IMR-90 (cell line): ENCODE measurements at regions not wholly inside any gene's neighbourhood (a gene's known extent, or its start where the extent isn't known, plus 50 kb on each side); places are given as distances from the start of the nearest gene placed in this dataset.

Experiments used
- ATAC-seq: fragments of 200-7000 bp; cut with Tn5 transposase; 2 replicates; pipeline ENCODE4 v1.9.1; 2020; ENCODE audit warnings: low read depth, mild to moderate bottlenecking, moderate library complexity
- BruUV-seq: library from RNA; stranded (reverse); fragments of 400-500 nt; replicated peaks from 2 replicates; lab custom pipeline; 2021; lab: Mats Ljungman, UMichigan
- CTCF ChIA-PET: fragments of 300-600 bp; formaldehyde crosslinking; extraction: SDS; loops from one replicate; lab custom pipeline; 2021; ENCODE audit warnings: antibody characterized with exemption; lab: Yijun Ruan, JAX
- POLR2A ChIA-PET: fragments of 300-600 bp; sonication (Branson Sonifier 250); formaldehyde crosslinking; loops from one replicate; lab custom pipeline; 2022; ENCODE audit warnings: antibody characterized with exemption; ENCODE audit not compliant: unreplicated experiment; lab: Charles Lee
- DNase-seq: peaks from one replicate; pipeline ENCODE4 v3.0.0; 2013
- H2AFZ ChIP-seq: replicated peaks from 2 replicates; pipeline ENCODE3; 2013; ENCODE audit warnings: low read length, mild to moderate bottlenecking; ENCODE audit not compliant: poor library complexity
- H2AK5ac ChIP-seq: 2 replicates; pipeline ENCODE4 v1.6.1; 2013; ENCODE audit warnings: low read depth, low read length, inconsistent platforms
- H2AK9ac ChIP-seq: replicated peaks from 2 replicates; pipeline ENCODE3; 2013; ENCODE audit warnings: mild to moderate bottlenecking, low read depth, low read length, moderate library complexity; ENCODE audit not compliant: poor library complexity
- H2BK120ac ChIP-seq: 2 replicates; pipeline ENCODE4 v1.6.1; 2013; ENCODE audit warnings: low read depth, low read length, inconsistent platforms
- H2BK15ac ChIP-seq: 3 replicates; pipeline ENCODE4 v1.6.1; 2013; ENCODE audit warnings: low read depth, low read length, inconsistent platforms
- H2BK20ac ChIP-seq: 2 replicates; pipeline ENCODE4 v1.6.1; 2013; ENCODE audit warnings: low read depth, mild to moderate bottlenecking, inconsistent platforms, low read length, moderate library complexity
- H2BK5ac ChIP-seq: 2 replicates; pipeline ENCODE4 v1.6.1; 2013; ENCODE audit warnings: mild to moderate bottlenecking, low read depth, low read length, inconsistent platforms; ENCODE audit not compliant: poor library complexity, severe bottlenecking
- H3K14ac ChIP-seq: replicated peaks from 2 replicates; pipeline ENCODE4 v1.6.1; 2013; ENCODE audit warnings: low read depth, low read length, inconsistent platforms
- H3K18ac ChIP-seq: 2 replicates; pipeline ENCODE4 v1.6.1; 2013; ENCODE audit warnings: low read depth, low read length, control low read depth
- H3K23ac ChIP-seq: 2 replicates; pipeline ENCODE4 v1.6.1; 2013; ENCODE audit warnings: low read depth, low read length, inconsistent platforms
- H3K27ac ChIP-seq: 2 replicates; pipeline ENCODE4 v1.5.1; 2013; ENCODE audit warnings: mild to moderate bottlenecking, control low read depth, low read length; ENCODE audit not compliant: insufficient read depth
- H3K27me3 ChIP-seq: 2 replicates; pipeline ENCODE4 v1.6.1; 2013; ENCODE audit warnings: low read length; ENCODE audit not compliant: control insufficient read depth, insufficient read depth
- H3K36me3 ChIP-seq: 2 replicates; pipeline ENCODE4 v1.6.1; 2013; ENCODE audit warnings: low read length, mixed read lengths; ENCODE audit not compliant: control insufficient read depth, insufficient read depth
- H3K4ac ChIP-seq: 2 replicates; pipeline ENCODE4 v1.6.1; 2013; ENCODE audit warnings: low read depth, low read length, inconsistent platforms
- H3K4me1 ChIP-seq: 2 replicates; pipeline ENCODE4 v1.6.1; 2013; ENCODE audit warnings: low read length, mixed read lengths; ENCODE audit not compliant: control insufficient read depth, insufficient read depth
- H3K4me2 ChIP-seq: 2 replicates; pipeline ENCODE4 v1.6.1; 2013; ENCODE audit warnings: low read depth, mild to moderate bottlenecking, control low read depth, low read length, moderate library complexity
- H3K4me3 ChIP-seq: 2 replicates; pipeline ENCODE4 v1.5.1; 2013; ENCODE audit warnings: low read depth, mild to moderate bottlenecking, control low read depth, low read length, moderate library complexity; ENCODE audit not compliant: insufficient read depth
- H3K56ac ChIP-seq: 2 replicates; pipeline ENCODE4 v1.6.1; 2013; ENCODE audit warnings: low read length, inconsistent platforms; ENCODE audit not compliant: insufficient read depth; ENCODE audit errors: extremely low read depth
- H3K79me1 ChIP-seq, 2 experiments: 2 replicates each; pipeline ENCODE4 v1.6.1; 2013; ENCODE audit warnings: low read length in 2 of 2, inconsistent platforms in 1 of 2, low read depth in 1 of 2
- H3K9ac ChIP-seq: 2 replicates; pipeline ENCODE4 v1.6.1; 2013; ENCODE audit warnings: low read depth, low read length, control low read depth
- H3K9me1 ChIP-seq: 2 replicates; pipeline ENCODE4 v1.6.1; 2013; ENCODE audit warnings: low read length, inconsistent platforms; ENCODE audit not compliant: insufficient read depth
- H3K9me3 ChIP-seq: 2 replicates; pipeline ENCODE4 v1.6.1; 2013; ENCODE audit warnings: low read length; ENCODE audit not compliant: control insufficient read depth, insufficient read depth
- H4K20me1 ChIP-seq: 2 replicates; pipeline ENCODE4 v1.6.1; 2013; ENCODE audit warnings: low read length, inconsistent platforms; ENCODE audit not compliant: insufficient read depth
- H4K5ac ChIP-seq: 2 replicates; pipeline ENCODE4 v1.6.1; 2013; ENCODE audit warnings: mild to moderate bottlenecking, low read depth, low read length, control low read depth
- H4K8ac ChIP-seq, 2 experiments: 2 replicates each; pipeline ENCODE4 v1.6.1; 2013; ENCODE audit warnings: low read depth in 2 of 2, low read length in 2 of 2, control low read depth in 1 of 2, inconsistent platforms in 1 of 2
- H4K91ac ChIP-seq: 2 replicates; pipeline ENCODE4 v1.6.1; 2013; ENCODE audit warnings: low read depth, low read length, inconsistent platforms; ENCODE audit not compliant: insufficient read depth
- CEBPB ChIP-seq: IDR thresholded peaks from 2 replicates; pipeline ENCODE4 v1.6.1; 2012; ENCODE audit warnings: low read depth, low read length, improper control_type of control experiment
- POLR2A ChIP-seq: IDR thresholded peaks from 2 replicates; pipeline ENCODE4 v1.6.1; 2012; ENCODE audit warnings: mild to moderate bottlenecking, low read depth, low read length
- RCOR1 ChIP-seq: IDR thresholded peaks from 2 replicates; pipeline ENCODE4 v1.6.1; 2012; ENCODE audit warnings: mild to moderate bottlenecking, low read length, improper control_type of control experiment; ENCODE audit not compliant: insufficient replicate concordance
- SMC3 ChIP-seq: fragments of 150-350 bp; IDR thresholded peaks from 2 replicates; pipeline ENCODE4 v1.6.1; 2016; ENCODE audit warnings: low read depth, mild to moderate bottlenecking, antibody characterized with exemption, low read length, moderate library complexity
- WGBS, 2 experiments: methylation state at CpG; one replicate each; pipeline versions ENCODE4 v1.1.5 to v1.1.7; 2013; ENCODE audit warnings: missing lambda C conversion rate in 2 of 2; ENCODE audit not compliant: insufficient read length in 1 of 2; ENCODE audit errors: extremely low coverage in 2 of 2; 5-methylcytosine and 5-hydroxymethylcytosine counted together
- dilution Hi-C: fragments of 300-500 bp; cut with HindIII; formaldehyde crosslinking; loops from one replicate; pipeline ENCODE4 v1.14.3; 2018; ENCODE audit warnings: low sequenced_read_pairs; ENCODE audit not compliant: unreplicated experiment
- in situ Hi-C: fragments of 300-500 bp; cut with MboI; formaldehyde crosslinking; loops from 3 replicates; pipeline ENCODE4 v1.14.3; 2019; ENCODE audit warnings: low sequenced_read_pairs, inconsistent platforms, mixed read lengths
- intact Hi-C: fragments of 100-400 bp; cut with micrococcal nuclease; formaldehyde crosslinking; loops from 2 replicates; pipeline ENCODE4 v1.10.0; 2022
- TF ChIP-seq, protein P1 (sequence below): fragments of 150-350 bp; IDR thresholded peaks from 2 replicates; pipeline ENCODE4 v1.6.1; 2017; ENCODE audit warnings: mild to moderate bottlenecking, antibody characterized with exemption, low read length, low read depth

DNA sequence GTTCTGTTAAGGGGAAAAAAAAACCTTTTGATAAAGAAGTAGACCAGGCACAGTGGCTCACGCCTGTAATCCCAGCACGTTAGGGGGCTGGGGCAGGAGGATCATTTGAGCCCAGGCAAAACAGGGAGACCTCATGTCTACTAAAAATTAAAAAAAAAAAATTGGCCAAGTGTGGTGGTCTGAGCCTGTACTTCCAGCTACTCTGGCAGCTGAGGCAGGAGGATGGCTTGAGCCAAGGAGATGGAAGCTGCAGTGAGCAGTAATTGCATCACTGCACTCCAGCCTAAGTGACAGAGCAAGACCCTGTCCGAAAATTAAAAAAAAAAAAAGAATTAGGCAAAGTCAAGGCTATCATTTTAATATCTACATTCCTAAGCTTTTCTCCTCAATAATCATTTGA is 124.8 kb upstream of the CPM start:
- in situ Hi-C loops: no loop called here
- CTCF ChIA-PET: interaction anchor here (0.6 kb wide), 1 partner anchor 435 kb away, joined by 3 read pairs; no protein-coding TSS in a partner anchor
- dilution Hi-C loops: no loop called here

More for the DNA sequence above, 124.8 kb upstream of the CPM start:
- intact Hi-C loops: loop anchor here (5.0 kb wide), 1 partner anchor 95 kb away; no protein-coding TSS in a partner anchor
- Histone ChIP-seq H3K4me1 (peaks cover 21% of the 10 kb centered on the region), H4K91ac (no peak overlapping the region; the same call in 1 of the 2 replicates), H3K9ac (no peak overlapping the region), H3K36me3 (no peaks in the 10 kb centered on the region), H3K4ac (peak overlapping the region; percentile 11; the same call in 1 of the 2 replicates), H2BK15ac (no peak overlapping the region), H2AFZ (no peak overlapping the region), H2BK120ac (peak overlapping the region; percentile 19; the same call in 1 of the 2 replicates), H3K9me1 (peaks cover 11% of the 10 kb centered on the region), H2AK9ac (no peak overlapping the region), H3K27me3 (no peaks in the 10 kb centered on the region), H2BK20ac (peak overlapping the region; percentile 31; the same call in 1 of the 2 replicates), H3K79me1 (0 out of 4 replicates have a peak, but pooled peaks cover 0 to 7% of the 10 kb centered on the region in 2 experiments), H4K8ac (no peak overlapping the region), H3K9me3 (no peaks in the 10 kb centered on the region), H2AK5ac (peak overlapping the region; percentile 42; the same call in 1 of the 2 replicates), H3K56ac (no peak overlapping the region), H4K20me1 (no peaks in the 10 kb centered on the region), H3K4me3 (no peak overlapping the region), H3K23ac (no peak overlapping the region), H2BK5ac (peak overlapping the region; percentile 26), H3K4me2 (no peak overlapping the region), H3K14ac (no peak overlapping the region), H3K18ac (peak overlapping the region; percentile 57), H4K5ac (no peak overlapping the region; the same call in 1 of the 2 replicates), H3K27ac (no peak overlapping the region)
- no peak for ATAC-seq
- POLR2A ChIA-PET: no interaction called here
- WGBS, 2 experiments: no CpG with 5 or more reads among the region's 3 CpGs
- BruUV-seq: no TSS peak
- TF ChIP-seq CEBPB (no peak), SMC3 (no peak), RCOR1 (no peak), POLR2A (no peak)
- TF ChIP-seq, protein P1, sequence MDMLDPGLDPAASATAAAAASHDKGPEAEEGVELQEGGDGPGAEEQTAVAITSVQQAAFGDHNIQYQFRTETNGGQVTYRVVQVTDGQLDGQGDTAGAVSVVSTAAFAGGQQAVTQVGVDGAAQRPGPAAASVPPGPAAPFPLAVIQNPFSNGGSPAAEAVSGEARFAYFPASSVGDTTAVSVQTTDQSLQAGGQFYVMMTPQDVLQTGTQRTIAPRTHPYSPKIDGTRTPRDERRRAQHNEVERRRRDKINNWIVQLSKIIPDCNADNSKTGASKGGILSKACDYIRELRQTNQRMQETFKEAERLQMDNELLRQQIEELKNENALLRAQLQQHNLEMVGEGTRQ: no peak
- DNase-seq: no peak
